SK-N-SH treated with all-trans-retinoic acid at 6 μM for 48 hours (cell line): ENCODE measurements at regions not wholly inside any gene's neighbourhood (a gene's known extent, or its start where the extent isn't known, plus 50 kb on each side); places are given as distances from the start of the nearest gene placed in this dataset.

ENCODE experiments used
- ZFP3 ChIP-seq: fragments of 250-450 bp; sonication (Bioruptor Pico); IDR thresholded peaks from 2 replicates; pipeline ENCODE4 v1.5.0; 2020; ENCODE audit warnings: mild to moderate bottlenecking, moderate library complexity
- TF ChIP-seq, protein P1 (sequence below): fragments of 250-450 bp; sonication (Bioruptor Pico); IDR thresholded peaks from 2 replicates; pipeline ENCODE4 v1.8.0; 2020; ENCODE audit warnings: mild to moderate bottlenecking, moderate library complexity, borderline replicate concordance
- TF ChIP-seq, protein P2 (sequence below): fragments of 250-450 bp; sonication (Bioruptor Pico); IDR thresholded peaks from 2 replicates; pipeline ENCODE4 v1.8.0; 2021; ENCODE audit warnings: low read depth, mild to moderate bottlenecking, moderate library complexity, borderline replicate concordance

DNA sequence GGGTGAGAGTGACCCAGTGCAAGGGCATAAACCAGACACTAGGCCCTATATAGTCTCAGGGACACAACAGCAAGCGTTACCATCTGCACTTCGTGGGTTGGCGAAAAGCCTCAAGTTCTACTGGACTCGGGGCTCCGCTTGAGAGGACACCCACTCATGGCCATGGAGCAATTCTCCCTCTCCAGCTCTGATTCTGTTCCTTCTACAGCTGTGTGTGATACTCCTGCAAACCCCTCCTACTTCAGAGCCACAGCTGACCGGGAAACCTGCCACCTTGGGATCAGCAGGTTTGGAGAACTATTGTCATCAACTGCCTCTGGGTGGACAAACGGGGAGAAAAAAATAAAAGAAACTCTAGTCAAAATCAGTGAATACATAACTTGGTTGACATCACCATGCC lies 306.9 kb downstream of the FGFR2 start:
- TF ChIP-seq, protein P1, sequence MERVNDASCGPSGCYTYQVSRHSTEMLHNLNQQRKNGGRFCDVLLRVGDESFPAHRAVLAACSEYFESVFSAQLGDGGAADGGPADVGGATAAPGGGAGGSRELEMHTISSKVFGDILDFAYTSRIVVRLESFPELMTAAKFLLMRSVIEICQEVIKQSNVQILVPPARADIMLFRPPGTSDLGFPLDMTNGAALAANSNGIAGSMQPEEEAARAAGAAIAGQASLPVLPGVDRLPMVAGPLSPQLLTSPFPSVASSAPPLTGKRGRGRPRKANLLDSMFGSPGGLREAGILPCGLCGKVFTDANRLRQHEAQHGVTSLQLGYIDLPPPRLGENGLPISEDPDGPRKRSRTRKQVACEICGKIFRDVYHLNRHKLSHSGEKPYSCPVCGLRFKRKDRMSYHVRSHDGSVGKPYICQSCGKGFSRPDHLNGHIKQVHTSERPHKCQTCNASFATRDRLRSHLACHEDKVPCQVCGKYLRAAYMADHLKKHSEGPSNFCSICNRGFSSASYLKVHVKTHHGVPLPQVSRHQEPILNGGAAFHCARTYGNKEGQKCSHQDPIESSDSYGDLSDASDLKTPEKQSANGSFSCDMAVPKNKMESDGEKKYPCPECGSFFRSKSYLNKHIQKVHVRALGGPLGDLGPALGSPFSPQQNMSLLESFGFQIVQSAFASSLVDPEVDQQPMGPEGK (CRISPR knock-in tag), result no peak
- no peak for TF ChIP-seq ZFP3
- TF ChIP-seq, protein P2, sequence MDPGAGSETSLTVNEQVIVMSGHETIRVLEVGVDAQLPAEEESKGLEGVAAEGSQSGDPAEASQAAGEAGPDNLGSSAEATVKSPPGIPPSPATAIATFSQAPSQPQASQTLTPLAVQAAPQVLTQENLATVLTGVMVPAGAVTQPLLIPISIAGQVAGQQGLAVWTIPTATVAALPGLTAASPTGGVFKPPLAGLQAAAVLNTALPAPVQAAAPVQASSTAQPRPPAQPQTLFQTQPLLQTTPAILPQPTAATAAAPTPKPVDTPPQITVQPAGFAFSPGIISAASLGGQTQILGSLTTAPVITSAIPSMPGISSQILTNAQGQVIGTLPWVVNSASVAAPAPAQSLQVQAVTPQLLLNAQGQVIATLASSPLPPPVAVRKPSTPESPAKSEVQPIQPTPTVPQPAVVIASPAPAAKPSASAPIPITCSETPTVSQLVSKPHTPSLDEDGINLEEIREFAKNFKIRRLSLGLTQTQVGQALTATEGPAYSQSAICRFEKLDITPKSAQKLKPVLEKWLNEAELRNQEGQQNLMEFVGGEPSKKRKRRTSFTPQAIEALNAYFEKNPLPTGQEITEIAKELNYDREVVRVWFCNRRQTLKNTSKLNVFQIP (CRISPR knock-in tag), result no peak
